Neural cell (in vitro differentiated cells): ENCODE measurements at regions not wholly inside any gene's neighbourhood (a gene's known extent, or its start where the extent isn't known, plus 50 kb on each side); places are given as distances from the start of the nearest gene placed in this dataset.

ENCODE experiments used
- H2AFZ ChIP-seq: fragments of 200-600, 300-800 bp; sonication (generic), shearing (Covaris generic); 2 replicates; pipeline ENCODE4 v1.6.0; 2014; ENCODE audit warnings: low read depth, mild to moderate bottlenecking, antibody characterized with exemption, low read length, moderate library complexity
- H3F3A ChIP-seq: fragments of 200-600 bp; shearing (Covaris generic); 2 replicates; pipeline ENCODE4 v1.6.1; 2016; ENCODE audit warnings: mild to moderate bottlenecking, moderate library complexity, mixed read lengths, antibody characterized with exemption, low read length; ENCODE audit not compliant: insufficient read depth, poor library complexity, severe bottlenecking
- H3K27ac ChIP-seq: fragments of 200-600, 300-800 bp; sonication (generic), shearing (Covaris generic); 2 replicates; pipeline ENCODE4 v1.5.1; 2014; ENCODE audit warnings: mild to moderate bottlenecking, low read length, moderate library complexity
- H3K27me3 ChIP-seq: fragments of 300-800, 200-600 bp; sonication (generic), shearing (Covaris generic); 2 replicates; pipeline ENCODE4 v1.6.0; 2014; ENCODE audit warnings: mild to moderate bottlenecking, low read depth, low read length, moderate library complexity; ENCODE audit not compliant: insufficient read depth
- H3K36me3 ChIP-seq: fragments of 300-800, 200-600 bp; sonication (generic), shearing (Covaris generic); 2 replicates; pipeline ENCODE4 v1.5.1; 2014; ENCODE audit warnings: mild to moderate bottlenecking, antibody characterized with exemption, low read length, moderate library complexity; ENCODE audit not compliant: insufficient read depth
- H3K4me2 ChIP-seq: fragments of 300-800, 200-600 bp; sonication (generic), shearing (Covaris generic); 2 replicates; pipeline ENCODE4 v1.6.0; 2014; ENCODE audit warnings: mild to moderate bottlenecking, low read length
- H3K4me3 ChIP-seq: fragments of 300-800, 200-600 bp; sonication (generic), shearing (Covaris generic); 2 replicates; pipeline ENCODE4 v1.5.1; 2014; ENCODE audit warnings: mild to moderate bottlenecking, low read length, moderate library complexity
- H3K79me2 ChIP-seq: fragments of 200-600 bp; shearing (Covaris generic); replicated peaks from 2 replicates; pipeline ENCODE4 v1.6.0; 2014; ENCODE audit warnings: mild to moderate bottlenecking, low read length, moderate library complexity; ENCODE audit not compliant: insufficient read depth
- H3K9ac ChIP-seq: fragments of 300-800, 200-600 bp; sonication (generic), shearing (Covaris generic); 2 replicates; pipeline ENCODE4 v1.6.1; 2016; ENCODE audit warnings: mild to moderate bottlenecking, low read length, mixed read lengths
- H3K9me2 ChIP-seq: fragments of 200-600 bp; shearing (Covaris generic); 2 replicates; pipeline ENCODE4 v1.6.1; 2016; ENCODE audit warnings: mild to moderate bottlenecking, low read length, mixed read lengths; ENCODE audit not compliant: insufficient read depth
- H3K9me3 ChIP-seq: fragments of 200-600, 300-800 bp; sonication (generic), shearing (Covaris generic); 2 replicates; pipeline ENCODE4 v1.6.1; 2016; ENCODE audit warnings: mild to moderate bottlenecking, mixed run types, low read length, moderate library complexity, mixed read lengths
- H4K20me1 ChIP-seq: fragments of 200-600 bp; shearing (Covaris generic); 2 replicates; pipeline ENCODE4 v1.6.1; 2016; ENCODE audit warnings: mild to moderate bottlenecking, mixed run types; ENCODE audit not compliant: insufficient read depth
- EP300 ChIP-seq: fragments of 450-650 bp; conservative IDR thresholded peaks from 2 replicates; pipeline ENCODE4 v1.6.1; 2014; ENCODE audit warnings: antibody characterized with exemption, mild to moderate bottlenecking, moderate library complexity; ENCODE audit not compliant: poor library complexity, severe bottlenecking
- EZH2 ChIP-seq: fragments of 200-600, 300-800 bp; shearing (Covaris generic), sonication (generic); IDR thresholded peaks from 2 replicates; pipeline ENCODE4 v1.6.1; 2014; ENCODE audit warnings: antibody characterized with exemption, low read length, borderline replicate concordance, mild to moderate bottlenecking; ENCODE audit not compliant: insufficient read depth, poor library complexity, severe bottlenecking
- MXI1 ChIP-seq: fragments of 450-650 bp; conservative IDR thresholded peaks from 2 replicates; pipeline ENCODE4 v1.6.1; 2014; ENCODE audit warnings: antibody characterized with exemption, mild to moderate bottlenecking; ENCODE audit not compliant: poor library complexity, severe bottlenecking
- POLR2AphosphoS5 ChIP-seq: IDR thresholded peaks from 2 replicates; pipeline ENCODE4 v1.6.1; 2012
- RAD21 ChIP-seq: fragments of 450-650 bp; conservative IDR thresholded peaks from 2 replicates; pipeline ENCODE4 v1.6.1; 2014; ENCODE audit warnings: antibody characterized with exemption, mild to moderate bottlenecking, moderate library complexity
- SMC3 ChIP-seq: fragments of 450-650 bp; conservative IDR thresholded peaks from 2 replicates; pipeline ENCODE4 v1.6.1; 2014; ENCODE audit warnings: antibody characterized with exemption, mild to moderate bottlenecking, moderate library complexity; ENCODE audit not compliant: poor library complexity
- TAF1 ChIP-seq: IDR thresholded peaks from 2 replicates; pipeline ENCODE4 v1.6.1; 2012; ENCODE audit warnings: low read depth
- TF ChIP-seq, protein P1 (sequence below): fragments of 450-650 bp; IDR thresholded peaks from 2 replicates; pipeline ENCODE4 v1.5.1; 2014; ENCODE audit warnings: antibody characterized with exemption, mild to moderate bottlenecking, moderate library complexity; ENCODE audit not compliant: poor library complexity, severe bottlenecking
- TF ChIP-seq, protein P2 (sequence below): IDR thresholded peaks from 2 replicates; pipeline ENCODE4 v1.6.1; 2012; ENCODE audit warnings: borderline replicate concordance

- H3K9me3 ChIP-seq: no peaks in the 10 kb centered on the region
- no peaks in the 10 kb centered on the region for H3K27me3 ChIP-seq
- no peak overlapping the region for H3K4me2 ChIP-seq
- TF ChIP-seq EZH2 (no peak), RAD21 (no peak), TAF1 (no peak), SMC3 (no peak), EP300 (no peak), MXI1 (no peak), POLR2AphosphoS5 (no peak)
- TF ChIP-seq, protein P1, sequence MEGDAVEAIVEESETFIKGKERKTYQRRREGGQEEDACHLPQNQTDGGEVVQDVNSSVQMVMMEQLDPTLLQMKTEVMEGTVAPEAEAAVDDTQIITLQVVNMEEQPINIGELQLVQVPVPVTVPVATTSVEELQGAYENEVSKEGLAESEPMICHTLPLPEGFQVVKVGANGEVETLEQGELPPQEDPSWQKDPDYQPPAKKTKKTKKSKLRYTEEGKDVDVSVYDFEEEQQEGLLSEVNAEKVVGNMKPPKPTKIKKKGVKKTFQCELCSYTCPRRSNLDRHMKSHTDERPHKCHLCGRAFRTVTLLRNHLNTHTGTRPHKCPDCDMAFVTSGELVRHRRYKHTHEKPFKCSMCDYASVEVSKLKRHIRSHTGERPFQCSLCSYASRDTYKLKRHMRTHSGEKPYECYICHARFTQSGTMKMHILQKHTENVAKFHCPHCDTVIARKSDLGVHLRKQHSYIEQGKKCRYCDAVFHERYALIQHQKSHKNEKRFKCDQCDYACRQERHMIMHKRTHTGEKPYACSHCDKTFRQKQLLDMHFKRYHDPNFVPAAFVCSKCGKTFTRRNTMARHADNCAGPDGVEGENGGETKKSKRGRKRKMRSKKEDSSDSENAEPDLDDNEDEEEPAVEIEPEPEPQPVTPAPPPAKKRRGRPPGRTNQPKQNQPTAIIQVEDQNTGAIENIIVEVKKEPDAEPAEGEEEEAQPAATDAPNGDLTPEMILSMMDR: no peak
- TF ChIP-seq, protein P2, sequence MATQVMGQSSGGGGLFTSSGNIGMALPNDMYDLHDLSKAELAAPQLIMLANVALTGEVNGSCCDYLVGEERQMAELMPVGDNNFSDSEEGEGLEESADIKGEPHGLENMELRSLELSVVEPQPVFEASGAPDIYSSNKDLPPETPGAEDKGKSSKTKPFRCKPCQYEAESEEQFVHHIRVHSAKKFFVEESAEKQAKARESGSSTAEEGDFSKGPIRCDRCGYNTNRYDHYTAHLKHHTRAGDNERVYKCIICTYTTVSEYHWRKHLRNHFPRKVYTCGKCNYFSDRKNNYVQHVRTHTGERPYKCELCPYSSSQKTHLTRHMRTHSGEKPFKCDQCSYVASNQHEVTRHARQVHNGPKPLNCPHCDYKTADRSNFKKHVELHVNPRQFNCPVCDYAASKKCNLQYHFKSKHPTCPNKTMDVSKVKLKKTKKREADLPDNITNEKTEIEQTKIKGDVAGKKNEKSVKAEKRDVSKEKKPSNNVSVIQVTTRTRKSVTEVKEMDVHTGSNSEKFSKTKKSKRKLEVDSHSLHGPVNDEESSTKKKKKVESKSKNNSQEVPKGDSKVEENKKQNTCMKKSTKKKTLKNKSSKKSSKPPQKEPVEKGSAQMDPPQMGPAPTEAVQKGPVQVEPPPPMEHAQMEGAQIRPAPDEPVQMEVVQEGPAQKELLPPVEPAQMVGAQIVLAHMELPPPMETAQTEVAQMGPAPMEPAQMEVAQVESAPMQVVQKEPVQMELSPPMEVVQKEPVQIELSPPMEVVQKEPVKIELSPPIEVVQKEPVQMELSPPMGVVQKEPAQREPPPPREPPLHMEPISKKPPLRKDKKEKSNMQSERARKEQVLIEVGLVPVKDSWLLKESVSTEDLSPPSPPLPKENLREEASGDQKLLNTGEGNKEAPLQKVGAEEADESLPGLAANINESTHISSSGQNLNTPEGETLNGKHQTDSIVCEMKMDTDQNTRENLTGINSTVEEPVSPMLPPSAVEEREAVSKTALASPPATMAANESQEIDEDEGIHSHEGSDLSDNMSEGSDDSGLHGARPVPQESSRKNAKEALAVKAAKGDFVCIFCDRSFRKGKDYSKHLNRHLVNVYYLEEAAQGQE: no peak
- H2AFZ ChIP-seq: no peak overlapping the region
- no peaks in the 10 kb centered on the region for H3K79me2 ChIP-seq
- H3F3A ChIP-seq: no peaks in the 10 kb centered on the region
- H3K4me3 ChIP-seq: no peak overlapping the region
- H4K20me1 ChIP-seq: no peaks in the 10 kb centered on the region
- no peaks in the 10 kb centered on the region for H3K9me2 ChIP-seq
- no peak overlapping the region for H3K27ac ChIP-seq
- no peak overlapping the region for H3K9ac ChIP-seq
- H3K36me3 ChIP-seq: no peaks in the 10 kb centered on the region
These were observed 292.4 kb upstream of the VWC2 start for GRCh38 chr7:49481075-49481474.

GRCh38 chr7:49483142-49483541, 290.3 kb upstream of the VWC2 start:
- no peaks in the 10 kb centered on the region for H3K9me3 ChIP-seq
- H3K36me3 ChIP-seq: no peaks in the 10 kb centered on the region
- H3K27ac ChIP-seq: no peak overlapping the region
- H3K27me3 ChIP-seq: no peaks in the 10 kb centered on the region
- H3K4me3 ChIP-seq: no peak overlapping the region
- no peaks in the 10 kb centered on the region for H3K79me2 ChIP-seq
- no peaks in the 10 kb centered on the region for H4K20me1 ChIP-seq
- H3F3A ChIP-seq: no peaks in the 10 kb centered on the region
- H2AFZ ChIP-seq: no peak overlapping the region
- no peak overlapping the region for H3K9ac ChIP-seq
- TF ChIP-seq EP300: no peak
- no peak for TF ChIP-seq MXI1
- no peak for TF ChIP-seq EZH2
- TF ChIP-seq, protein P2: no peak
- TF ChIP-seq, protein P1: no peak
- no peak for TF ChIP-seq TAF1
- no peak for TF ChIP-seq SMC3
- TF ChIP-seq POLR2AphosphoS5: no peak
- TF ChIP-seq RAD21: no peak
- no peak overlapping the region for H3K4me2 ChIP-seq
- H3K9me2 ChIP-seq: no peaks in the 10 kb centered on the region
